ENCODE measurements at regions not wholly inside any gene's neighbourhood (a gene's known extent, or its start where the extent isn't known, plus 50 kb on each side); places are given as distances from the start of the nearest gene placed in this dataset.

DNA sequence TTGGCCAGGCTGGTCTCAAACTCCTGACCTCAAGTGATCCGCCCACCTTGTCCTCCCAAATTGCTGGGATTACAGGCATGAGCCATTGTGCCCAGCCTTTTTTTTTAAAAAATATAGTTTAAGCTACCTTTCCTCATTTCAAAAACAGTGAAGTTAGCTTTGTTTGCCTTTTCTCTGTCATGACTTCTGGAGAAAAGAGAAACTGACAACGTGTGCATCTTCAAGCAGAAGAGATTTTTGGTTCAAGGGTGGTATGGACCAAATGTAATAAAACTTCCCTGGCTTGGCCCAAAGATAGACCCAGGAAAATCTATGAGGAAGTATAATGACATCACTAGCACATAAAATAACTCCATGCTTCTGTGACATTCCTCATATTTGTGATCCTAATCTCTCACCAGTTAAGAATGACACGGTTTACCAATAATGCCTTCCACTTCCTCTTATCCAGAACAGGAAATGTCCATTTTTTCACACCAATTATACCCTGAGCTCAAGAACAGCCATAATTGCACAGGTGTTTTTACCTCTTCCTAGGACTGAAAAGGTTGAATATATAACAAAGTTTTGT lies 781.2 kb upstream of the NR2F2 start:
- no peak for DNase-seq

DNA sequence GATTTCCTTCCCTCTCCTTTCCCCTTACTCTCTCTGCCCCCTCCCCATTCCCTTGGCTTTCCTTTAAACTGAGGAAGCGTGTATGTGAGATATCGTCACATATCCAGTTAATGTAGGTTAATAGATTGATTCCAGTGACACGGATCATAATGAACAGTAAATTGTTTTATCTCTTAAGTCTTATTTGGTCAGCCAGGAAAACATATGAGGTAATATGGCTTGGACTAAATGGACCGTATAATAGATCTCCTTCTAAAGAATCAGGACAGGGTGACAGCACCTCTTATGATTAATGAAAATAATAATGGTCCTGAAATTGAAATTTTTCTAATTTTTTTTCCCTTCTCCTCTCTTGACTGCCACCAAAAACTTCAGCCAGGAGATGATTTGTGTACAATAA lies 779.8 kb upstream of the NR2F2 start:
- DNase-seq, result no peak

DNA sequence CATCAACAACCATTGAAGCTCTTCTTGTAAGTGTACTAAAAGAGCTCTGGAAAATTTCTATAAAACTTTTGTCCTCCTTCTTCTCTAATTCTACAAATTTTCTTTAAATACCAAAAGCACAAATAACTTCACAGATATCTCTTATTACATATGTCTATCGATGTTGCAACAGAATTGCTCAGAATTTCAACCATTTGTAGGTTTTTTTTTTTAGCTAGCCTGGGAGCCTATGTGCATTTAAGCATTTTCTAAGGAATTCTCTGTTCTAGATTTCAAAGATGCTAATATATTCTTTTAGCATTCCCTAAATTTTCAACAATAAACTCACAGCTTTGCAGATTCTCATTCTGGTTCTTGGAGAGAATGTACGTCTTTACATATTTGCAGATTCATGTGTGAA lies 774.3 kb upstream of the NR2F2 start:
- no peak for DNase-seq

DNA sequence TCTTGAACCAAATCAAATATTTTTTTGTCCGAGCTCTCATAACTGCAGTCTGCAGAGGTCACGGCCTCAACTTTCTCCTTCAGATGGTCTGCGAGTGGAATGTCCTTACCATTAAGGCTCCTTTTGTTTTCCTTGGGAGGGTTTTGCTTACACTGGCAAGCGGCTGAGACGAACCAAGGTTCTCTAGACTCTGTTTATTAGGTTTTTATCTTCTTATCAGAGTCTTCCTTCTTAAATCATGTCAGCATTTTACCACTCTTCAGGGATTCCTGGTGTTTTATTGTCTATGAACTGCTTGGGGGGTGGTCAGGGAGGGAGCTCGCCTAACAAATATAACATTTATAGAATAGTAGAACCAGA lies 773.7 kb upstream of the NR2F2 start:
- no peak for DNase-seq

DNA sequence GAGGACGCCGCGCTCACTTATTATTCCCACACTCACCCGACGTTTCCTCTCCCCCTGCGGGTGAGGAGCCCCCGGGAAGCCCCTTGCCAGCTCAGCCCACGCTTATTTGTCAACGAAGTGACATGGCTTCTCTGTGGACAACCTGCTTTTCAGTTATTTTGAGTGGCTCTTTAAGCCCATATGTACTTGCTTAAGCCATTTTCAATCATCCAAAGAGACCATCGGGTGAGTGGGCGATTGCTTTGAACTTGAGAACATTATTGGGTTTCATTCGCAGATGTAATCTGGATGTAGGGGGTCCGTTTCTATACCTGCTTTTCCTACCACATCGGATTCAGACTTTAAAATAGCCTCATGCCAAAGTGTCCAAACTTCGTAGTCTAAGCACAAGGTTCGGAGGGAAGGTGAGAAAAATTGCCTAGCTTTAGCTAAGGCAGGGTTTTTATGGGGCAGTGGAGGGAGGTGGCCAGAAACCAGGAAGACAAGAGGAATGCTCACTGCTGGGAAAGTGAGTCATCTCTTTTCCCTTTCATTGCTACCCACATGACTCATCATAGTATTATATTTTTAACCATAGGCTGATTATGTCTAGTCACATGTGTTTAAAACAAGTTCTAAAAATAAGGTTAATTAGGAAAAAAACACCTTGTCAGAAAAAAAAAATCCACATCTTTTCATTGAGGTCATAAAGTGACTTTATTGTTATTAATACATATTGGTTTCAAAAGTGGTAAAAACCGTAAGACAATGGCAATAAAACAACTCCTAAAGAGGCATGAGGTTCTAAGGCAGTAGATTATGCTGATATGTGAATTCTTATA lies 773.1 kb upstream of the NR2F2 start:
- DNase-seq, result peak; percentile 70

DNA sequence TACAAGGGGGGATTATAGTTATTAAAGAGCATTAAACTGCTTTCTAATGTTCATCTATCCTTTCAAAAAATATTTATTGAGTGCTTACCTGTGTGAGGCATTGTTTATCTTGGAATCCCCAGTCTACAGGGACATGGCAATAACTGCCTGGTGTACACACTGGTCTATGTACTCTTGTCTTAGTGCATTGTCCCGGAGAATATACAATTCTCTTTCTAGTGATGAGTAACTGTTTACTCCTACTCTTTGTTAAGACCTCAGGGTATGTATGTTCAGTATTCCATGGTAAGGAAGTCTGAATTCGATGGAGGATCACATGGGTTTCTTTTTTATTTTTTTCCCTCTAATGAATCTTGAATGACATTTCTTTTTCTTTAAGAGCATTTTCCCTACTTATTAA lies 772.4 kb upstream of the NR2F2 start:
- DNase-seq, result no peak

DNA sequence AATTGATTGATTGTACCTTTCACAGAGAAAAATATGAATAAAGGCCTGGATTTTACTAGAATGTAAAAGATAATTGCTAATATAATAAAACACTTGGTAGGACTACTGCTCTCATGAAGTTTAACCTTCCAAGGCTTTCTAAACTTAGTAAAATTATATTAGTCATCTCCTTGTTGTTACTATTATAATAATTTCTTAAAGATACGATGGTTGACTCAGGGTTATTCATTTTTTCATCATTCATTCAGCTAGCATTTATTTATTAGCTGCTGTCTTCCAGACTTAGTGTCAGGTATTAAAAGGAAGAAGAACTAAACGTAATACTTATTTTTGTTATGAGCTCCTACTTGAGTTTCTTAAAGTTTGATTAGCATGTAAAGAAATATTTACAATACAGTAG lies 771.6 kb upstream of the NR2F2 start:
- DNase-seq, result no peak

DNA sequence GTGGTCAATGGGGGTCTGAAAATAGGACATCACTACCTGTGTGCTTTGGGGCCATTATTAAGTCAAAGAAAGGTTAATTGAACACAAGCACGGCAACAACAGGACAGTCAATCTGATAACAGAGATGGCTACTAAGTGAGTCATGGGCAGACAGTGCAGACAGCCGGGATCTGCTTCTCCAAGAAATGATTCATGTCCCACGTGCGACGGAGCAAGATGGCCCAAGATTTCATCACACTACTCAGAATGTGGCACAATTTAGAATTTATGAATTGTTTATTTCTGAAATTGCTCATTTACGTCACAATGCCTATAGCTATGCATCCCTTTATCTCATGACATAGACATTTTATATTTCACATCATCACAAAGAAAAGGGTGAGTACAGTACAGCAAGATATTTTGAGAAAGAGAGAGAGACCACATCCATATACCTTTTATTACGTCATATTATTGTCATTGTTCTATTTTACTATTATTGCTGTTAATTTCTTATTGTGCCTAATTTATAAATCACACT lies 770.6 kb upstream of the NR2F2 start:
- DNase-seq, result peak; percentile 76

DNA sequence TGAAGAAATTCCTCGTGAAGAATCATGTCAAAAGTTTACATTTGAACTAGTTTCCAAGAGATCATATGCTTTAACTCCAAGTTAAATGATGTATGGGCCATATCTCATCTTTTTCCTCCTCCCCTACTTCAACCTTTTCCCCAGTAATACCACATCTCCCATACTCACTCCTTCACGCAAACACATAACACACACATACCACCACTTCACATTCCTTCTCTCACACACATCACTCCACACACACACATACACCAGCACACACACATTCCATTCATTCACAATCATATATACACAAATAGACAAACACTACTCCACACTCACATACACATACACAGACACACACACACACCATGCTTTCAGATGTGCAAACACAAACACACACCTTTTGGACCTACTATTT lies 769.0 kb upstream of the NR2F2 start:
- DNase-seq, result no peak

DNA sequence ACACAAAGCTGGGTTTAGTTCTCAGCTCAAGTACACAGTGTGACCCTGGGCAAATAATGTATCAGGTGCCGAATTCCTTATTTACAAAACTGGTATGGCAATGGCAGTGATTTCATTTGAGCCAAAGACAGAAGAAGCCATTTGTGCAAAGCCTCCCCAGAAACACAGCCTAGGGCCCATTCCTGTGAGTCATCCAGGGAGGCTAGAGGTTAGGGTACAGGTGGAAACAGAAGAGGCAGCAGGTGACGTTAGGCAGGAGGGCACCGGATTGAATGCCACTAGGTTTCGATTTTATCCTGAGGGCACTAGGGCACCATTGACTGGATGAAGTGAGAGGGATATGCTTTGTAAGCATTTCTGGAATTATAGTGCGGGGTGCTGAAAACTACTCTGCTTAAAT lies 766.9 kb upstream of the NR2F2 start:
- DNase-seq, result no peak

DNA sequence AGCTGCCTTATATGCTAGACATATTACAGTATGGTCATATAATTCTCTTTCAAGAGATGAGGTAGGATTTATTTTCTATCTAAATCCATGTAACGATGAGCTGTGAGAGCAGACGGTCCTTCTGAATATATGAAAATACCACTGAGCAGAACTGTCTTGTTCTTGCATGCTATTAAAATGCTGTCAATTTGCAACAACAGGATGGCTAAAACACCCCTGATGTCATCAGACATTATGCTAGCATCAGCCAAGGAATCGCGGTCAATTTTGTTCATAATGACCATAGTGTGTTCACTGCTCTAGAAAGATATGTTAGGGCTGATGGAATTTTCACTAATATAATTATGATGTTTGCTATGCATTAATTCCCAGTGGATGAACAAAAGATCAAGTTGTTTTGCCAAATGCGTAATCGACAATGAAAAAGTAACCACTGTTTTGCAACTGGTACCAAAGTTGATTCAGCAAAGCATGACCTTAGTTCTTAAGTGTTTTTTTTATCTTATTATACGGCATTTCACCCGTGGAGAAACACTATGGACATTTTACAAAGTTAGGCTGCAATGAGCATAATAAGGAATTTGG lies 765.4 kb upstream of the NR2F2 start:
- DNase-seq, result no peak

DNA sequence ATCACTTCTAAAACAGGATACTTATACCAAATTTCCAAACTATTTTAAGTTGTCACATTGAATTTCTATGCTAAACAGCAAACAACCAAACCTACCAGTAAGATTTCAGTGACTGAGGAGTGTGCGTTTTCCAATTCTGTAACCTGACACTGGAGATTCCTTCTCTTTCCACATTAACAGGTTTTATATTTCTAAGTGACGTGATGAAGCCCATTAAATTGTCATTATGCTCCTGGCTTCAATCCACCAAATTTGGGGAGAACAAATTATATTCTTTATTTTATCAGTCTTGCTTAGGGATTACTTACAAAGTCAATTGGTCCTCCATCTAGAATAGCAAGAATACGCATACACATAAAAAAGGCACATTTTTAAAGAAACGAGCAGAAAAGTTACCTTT lies 764.8 kb upstream of the NR2F2 start:
- no peak for DNase-seq

DNA sequence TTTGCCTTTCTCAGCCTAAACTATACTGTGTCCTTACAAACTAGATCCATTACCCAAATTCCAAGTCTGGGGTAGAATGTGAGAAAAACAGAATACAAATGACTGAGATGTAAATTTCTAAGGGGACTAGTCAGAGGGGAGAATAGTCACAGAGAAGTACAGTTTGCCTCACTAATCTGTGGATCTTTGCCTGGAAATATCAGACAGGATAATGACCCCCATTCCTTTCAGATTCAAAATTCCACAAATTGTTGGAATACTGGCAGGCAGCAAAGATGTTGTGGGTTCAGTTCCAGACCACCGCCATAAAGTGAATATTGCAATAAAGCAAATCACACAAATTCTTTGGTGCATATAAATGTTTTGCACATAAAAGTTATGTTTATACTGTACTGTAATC lies 762.8 kb upstream of the NR2F2 start:
- DNase-seq, result no peak

DNA sequence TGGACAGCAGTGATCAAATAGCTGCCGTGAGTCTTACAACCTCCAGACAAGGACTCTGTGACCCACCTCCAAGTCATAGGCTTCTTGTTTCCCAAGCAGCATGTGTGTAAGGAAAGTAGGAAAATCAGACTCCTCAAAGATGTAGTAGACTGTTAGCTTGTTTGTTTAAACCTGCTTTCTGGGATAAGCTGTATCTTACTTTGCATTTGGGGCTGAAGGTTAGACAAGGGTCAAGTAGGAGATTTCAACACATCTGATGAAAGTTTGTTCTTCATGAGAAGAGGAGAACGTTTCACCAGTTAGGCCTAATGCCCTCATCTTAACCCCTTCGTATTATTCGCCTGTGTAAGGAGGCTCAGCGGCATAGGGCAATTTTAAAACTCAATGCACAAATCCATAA lies 756.4 kb upstream of the NR2F2 start:
- no peak for DNase-seq

DNA sequence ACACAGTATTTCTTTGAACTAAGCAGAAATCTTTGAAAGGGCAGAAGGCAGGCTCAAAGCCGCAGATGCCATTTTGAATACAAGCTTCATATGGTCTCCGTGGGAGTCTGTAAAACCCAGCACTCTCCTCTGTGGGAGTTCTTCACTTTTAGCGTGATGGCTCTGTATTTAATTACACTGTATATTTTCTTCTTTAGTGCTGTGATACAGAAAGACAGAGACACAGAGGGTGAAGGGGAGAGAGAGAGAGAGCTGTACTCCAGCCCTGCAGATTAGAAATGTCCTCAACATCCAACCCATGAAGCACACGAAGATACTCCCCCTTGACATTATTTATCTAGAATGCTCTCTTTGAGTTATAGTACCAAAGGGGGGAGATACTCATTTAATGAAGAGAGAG lies 752.6 kb upstream of the NR2F2 start:
- no peak for DNase-seq

DNA sequence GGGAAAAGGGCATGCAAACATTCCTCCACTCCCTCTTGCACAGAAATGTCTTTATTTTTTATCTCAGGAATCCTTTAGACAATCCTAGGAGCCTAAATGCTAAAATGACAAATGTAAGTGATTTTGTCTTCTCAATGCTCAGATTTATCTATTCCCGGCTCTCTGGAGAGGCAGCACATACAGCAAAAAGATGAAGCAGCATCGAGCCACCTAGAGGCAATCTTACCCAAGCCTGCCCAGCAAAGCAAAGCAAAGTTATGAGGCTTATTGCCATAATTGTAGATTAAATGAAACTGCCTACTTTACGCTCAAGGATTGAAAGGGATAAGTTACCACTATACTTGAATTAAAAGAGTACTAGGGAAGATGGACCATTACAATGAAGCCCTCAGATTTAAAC lies 750.4 kb upstream of the NR2F2 start:
- peak; percentile 4 for DNase-seq

DNA sequence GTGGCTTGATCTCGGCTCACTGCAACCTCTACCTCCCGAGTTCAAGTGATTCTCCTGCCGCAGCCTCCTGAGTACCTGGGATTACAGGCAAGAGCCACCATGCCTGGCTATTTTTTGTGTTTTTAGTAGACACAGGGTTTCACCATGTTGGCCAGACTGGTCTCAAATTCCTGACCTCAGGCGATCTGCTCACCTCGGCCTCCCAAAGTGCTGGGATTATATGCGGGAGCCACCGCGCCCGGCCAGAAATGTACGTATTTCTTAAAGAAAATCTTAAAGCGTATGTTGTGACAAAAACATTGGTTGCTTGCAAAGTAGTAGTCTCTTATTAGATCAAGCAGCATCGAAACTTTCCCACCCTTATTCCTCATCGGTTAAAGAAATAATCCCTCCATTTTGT lies 748.9 kb upstream of the NR2F2 start:
- no peak for DNase-seq

DNA sequence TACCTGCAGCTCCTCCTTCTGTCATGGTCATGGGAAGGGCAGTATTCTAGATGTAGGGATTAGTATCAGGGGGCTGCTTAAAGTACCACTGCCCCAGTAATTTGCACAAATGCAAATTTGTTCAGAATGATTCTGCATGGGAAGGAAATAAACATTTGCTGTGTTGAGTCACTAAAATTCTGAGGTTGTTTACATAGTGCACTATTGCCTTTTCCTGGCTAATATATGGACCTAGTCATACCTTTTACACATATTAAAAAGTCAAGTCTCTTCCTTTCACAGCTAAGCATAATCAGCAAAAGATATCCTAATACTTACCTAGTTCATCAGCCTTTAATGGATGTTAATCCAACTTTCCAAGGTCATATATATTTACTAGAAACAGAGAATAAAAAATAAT lies 746.4 kb upstream of the NR2F2 start:
- DNase-seq, result no peak

DNA sequence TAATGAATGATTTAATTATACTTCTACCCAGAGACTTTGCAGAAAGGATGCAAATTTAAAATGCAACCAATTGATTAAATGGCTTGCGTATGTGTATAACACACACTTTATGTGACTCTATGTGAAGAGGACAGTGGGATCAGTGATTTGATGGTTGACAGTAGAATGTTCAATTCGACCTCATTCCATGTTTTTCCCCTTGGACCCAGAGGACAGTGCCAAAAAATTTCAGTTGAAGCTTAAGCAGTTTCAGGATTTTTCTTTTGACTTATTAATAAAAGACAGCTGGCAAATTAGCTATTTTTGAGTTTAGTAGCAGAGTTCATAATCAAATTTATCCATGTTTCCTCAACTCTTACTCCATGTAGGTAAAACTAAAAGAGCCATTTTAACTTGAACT lies 742.4 kb upstream of the NR2F2 start:
- no peak for DNase-seq

DNA sequence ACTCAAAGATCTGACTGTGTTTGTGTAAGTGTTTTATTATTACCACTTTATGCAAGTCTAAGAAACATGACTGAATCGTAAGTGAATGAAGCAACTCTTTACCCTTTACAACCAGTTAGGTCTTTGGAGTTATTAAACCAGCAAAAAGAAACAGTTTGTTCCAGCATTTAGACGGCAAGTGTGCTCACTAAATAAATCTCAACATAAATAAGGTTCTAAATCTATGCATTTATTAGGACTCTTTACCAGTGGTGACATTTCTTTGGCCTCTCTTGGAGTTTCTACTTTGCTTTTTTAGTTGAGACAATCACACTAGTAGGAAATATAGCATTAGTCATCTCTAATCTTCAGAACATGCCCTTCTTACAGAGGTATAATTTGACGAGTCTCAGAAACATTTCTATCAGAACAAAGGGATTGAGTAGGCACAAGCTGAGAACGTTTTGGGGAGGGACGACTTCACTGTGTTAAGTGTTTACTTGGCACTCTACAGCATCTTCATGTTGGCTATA lies 739.9 kb upstream of the NR2F2 start:
- DNase-seq, result no peak

DNA sequence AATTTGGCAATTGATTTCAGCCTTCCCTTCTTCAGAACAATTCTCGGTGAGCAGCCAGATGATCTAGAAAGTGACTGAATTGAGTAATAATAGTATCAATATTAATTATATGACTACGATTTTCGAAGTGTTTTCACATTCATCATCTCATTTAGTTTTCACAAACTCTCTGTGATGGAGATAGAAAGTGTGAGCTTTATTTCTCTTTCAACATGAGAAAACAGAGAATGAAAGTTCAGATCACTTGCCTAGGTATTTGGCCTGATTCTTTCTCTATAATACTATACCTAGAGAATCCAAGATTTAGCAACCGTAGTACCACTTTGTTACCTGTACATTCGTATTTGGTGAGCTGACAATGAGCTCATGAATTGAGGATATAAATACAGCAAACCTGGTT lies 739.2 kb upstream of the NR2F2 start:
- DNase-seq, result no peak

DNA sequence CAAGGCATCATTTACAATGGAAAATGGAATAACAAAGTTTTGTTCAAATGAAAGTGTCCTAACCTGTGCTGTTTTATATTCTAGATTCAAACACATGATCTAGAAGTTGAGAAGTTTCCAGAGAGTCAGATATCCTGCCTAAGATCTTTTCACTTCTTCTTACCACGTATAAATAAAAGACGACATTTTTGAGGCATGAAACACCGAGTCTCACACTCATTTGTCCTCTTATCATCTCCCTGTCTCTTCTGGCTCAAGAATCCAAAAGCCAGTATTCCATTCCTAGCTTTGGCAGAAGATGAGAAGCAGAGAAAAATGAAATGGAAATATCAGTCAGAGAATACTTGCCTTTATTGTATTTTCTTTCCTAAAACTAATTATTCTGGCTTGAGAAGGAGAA lies 738.6 kb upstream of the NR2F2 start:
- DNase-seq, result no peak

DNA sequence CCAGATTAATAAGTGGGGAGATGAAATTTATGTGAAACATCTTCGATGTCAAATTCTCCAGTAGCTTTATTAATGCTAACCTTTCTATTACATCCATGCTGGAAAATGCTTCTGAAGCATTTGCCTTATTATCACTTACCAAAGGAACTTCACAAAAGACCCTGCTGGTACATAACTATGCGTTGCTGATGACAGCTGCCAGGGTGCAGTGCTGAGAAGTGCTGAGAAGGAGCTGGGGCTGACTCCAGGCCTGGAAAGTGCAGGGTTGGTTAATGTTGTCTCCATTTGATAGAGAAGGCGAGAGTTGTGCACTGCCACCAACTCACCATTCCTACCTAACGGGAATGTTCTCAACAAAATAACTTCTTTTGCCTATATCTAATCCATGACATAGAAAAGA lies 736.0 kb upstream of the NR2F2 start:
- no peak for DNase-seq

DNA sequence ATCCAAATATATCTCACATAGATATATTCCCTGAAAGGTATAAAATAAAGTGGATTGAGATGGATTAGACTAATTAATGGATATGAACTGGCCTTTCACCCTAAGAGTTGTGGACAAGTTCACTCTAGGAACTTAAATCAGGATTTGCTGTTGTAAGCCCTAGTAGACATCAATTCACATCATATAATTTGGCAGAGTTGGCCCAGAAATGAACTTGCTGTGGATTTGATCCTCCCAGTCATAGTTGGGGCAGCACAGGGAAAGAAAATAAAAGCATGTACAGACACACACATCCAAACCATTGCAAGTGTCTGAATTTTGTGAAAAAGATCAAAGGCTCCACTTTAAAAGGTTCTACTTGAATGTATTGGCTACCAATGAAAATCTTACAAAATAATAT lies 734.7 kb upstream of the NR2F2 start:
- no peak for DNase-seq

All from OCI-M1 (cell line).